IMR-90 (cell line): ENCODE measurements at regions not wholly inside any gene's neighbourhood (a gene's known extent, or its start where the extent isn't known, plus 50 kb on each side); places are given as distances from the start of the nearest gene placed in this dataset.

Source experiments
- BHLHE40 ChIP-seq: fragments of 150-350 bp; IDR thresholded peaks from 2 replicates; pipeline ENCODE4 v1.6.1; 2016; ENCODE audit warnings: mild to moderate bottlenecking, low read depth, low read length
- CEBPB ChIP-seq: IDR thresholded peaks from 2 replicates; pipeline ENCODE4 v1.6.1; 2012; ENCODE audit warnings: low read depth, low read length, improper control_type of control experiment
- CHD1 ChIP-seq: IDR thresholded peaks from 2 replicates; pipeline ENCODE4 v1.6.1; 2012; ENCODE audit warnings: low read depth, low read length, improper control_type of control experiment
- FOS ChIP-seq: fragments of 150-350 bp; IDR thresholded peaks from 2 replicates; pipeline ENCODE4 v1.6.1; 2016; ENCODE audit warnings: low read depth, low read length
- MAFK ChIP-seq: IDR thresholded peaks from 2 replicates; pipeline ENCODE4 v1.6.1; 2012; ENCODE audit warnings: low read depth, low read length, improper control_type of control experiment
- MAZ ChIP-seq: IDR thresholded peaks from 2 replicates; pipeline ENCODE4 v1.6.1; 2012; ENCODE audit warnings: low read depth, mild to moderate bottlenecking, low read length, improper control_type of control experiment, moderate library complexity, borderline replicate concordance
- MXI1 ChIP-seq: IDR thresholded peaks from 2 replicates; pipeline ENCODE4 v1.6.1; 2012; ENCODE audit warnings: low read depth, mild to moderate bottlenecking, low read length, moderate library complexity, borderline replicate concordance
- NFE2L2 ChIP-seq: fragments of 150-350 bp; IDR thresholded peaks from 2 replicates; pipeline ENCODE4 v1.6.1; 2016; ENCODE audit warnings: low read depth, mild to moderate bottlenecking, low read length
- POLR2A ChIP-seq: IDR thresholded peaks from 2 replicates; pipeline ENCODE4 v1.6.1; 2012; ENCODE audit warnings: mild to moderate bottlenecking, low read depth, low read length
- RAD21 ChIP-seq: IDR thresholded peaks from 2 replicates; pipeline ENCODE4 v1.6.1; 2012; ENCODE audit warnings: low read length, improper control_type of control experiment
- SMC3 ChIP-seq: fragments of 150-350 bp; IDR thresholded peaks from 2 replicates; pipeline ENCODE4 v1.6.1; 2016; ENCODE audit warnings: low read depth, mild to moderate bottlenecking, antibody characterized with exemption, low read length, moderate library complexity
- TF ChIP-seq, protein P1 (sequence below): conservative IDR thresholded peaks from 2 replicates; pipeline ENCODE4 v1.5.1; 2012; ENCODE audit warnings: mild to moderate bottlenecking, low read depth, low read length, improper control_type of control experiment

DNA sequence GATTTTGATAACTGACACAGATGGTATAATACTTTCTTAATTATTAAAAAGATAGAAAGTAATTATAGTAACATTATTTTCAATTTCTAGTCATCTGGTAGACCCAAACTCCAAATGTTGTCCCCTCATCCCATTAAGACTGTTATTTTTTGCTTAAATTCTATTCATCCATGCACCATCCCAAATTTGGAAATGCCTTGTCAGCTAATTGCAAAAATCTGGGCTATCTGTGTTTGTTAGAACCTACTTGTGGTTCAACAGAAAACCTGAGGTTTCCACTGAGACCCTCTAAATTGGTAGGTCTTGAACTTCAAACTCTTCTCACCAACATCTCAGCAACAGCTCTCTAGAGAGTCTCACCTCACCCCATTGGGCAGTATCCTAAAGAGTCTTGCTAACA, 172.2 kb upstream of the ADGRL3 start:
- TF ChIP-seq, protein P1, sequence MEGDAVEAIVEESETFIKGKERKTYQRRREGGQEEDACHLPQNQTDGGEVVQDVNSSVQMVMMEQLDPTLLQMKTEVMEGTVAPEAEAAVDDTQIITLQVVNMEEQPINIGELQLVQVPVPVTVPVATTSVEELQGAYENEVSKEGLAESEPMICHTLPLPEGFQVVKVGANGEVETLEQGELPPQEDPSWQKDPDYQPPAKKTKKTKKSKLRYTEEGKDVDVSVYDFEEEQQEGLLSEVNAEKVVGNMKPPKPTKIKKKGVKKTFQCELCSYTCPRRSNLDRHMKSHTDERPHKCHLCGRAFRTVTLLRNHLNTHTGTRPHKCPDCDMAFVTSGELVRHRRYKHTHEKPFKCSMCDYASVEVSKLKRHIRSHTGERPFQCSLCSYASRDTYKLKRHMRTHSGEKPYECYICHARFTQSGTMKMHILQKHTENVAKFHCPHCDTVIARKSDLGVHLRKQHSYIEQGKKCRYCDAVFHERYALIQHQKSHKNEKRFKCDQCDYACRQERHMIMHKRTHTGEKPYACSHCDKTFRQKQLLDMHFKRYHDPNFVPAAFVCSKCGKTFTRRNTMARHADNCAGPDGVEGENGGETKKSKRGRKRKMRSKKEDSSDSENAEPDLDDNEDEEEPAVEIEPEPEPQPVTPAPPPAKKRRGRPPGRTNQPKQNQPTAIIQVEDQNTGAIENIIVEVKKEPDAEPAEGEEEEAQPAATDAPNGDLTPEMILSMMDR = no peak
- TF ChIP-seq SMC3 (no peak), MAZ (no peak), NFE2L2 (no peak), CHD1 (no peak), FOS (no peak), POLR2A (no peak), CEBPB (no peak), MAFK (peak; percentile 83), MXI1 (no peak), BHLHE40 (no peak), RAD21 (no peak)
